CD14-positive monocyte (primary cell): ENCODE measurements at regions not wholly inside any gene's neighbourhood (a gene's known extent, or its start where the extent isn't known, plus 50 kb on each side); places are given as distances from the start of the nearest gene placed in this dataset.

Experiments
- DNase-seq, 3 donors: peaks; one replicate each; pipeline ENCODE4 v3.0.0-alpha.2; 2011 to 2022
- H2AFZ ChIP-seq: 2 replicates; pipeline ENCODE4 v1.6.0; 2012; ENCODE audit warnings: mild to moderate bottlenecking, low read depth, low read length, inconsistent platforms; ENCODE audit not compliant: insufficient read depth, poor library complexity, severe bottlenecking
- H3K27ac ChIP-seq, 2 donors: 1 replicate in 1 of 2; 2 replicates in 1 of 2; pipeline ENCODE4 v1.5.1; 2012 to 2013; ENCODE audit warnings: low read length in 2 of 2, control low read depth in 1 of 2, inconsistent platforms in 1 of 2, low read depth in 1 of 2, mild to moderate bottlenecking in 1 of 2
- H3K27me3 ChIP-seq, 2 donors: one replicate each; pipeline versions ENCODE4 v1.6.0 to v1.6.1; 2011 to 2013; ENCODE audit warnings: low read length in 2 of 2; ENCODE audit not compliant: control insufficient read depth in 2 of 2, insufficient read depth in 2 of 2
- H3K36me3 ChIP-seq, 2 donors: replicated peaks in 1 of 2; 1 replicate in 1 of 2; 2 replicates in 1 of 2; pipeline versions ENCODE4 v1.5.1 to v1.6.1; 2012 to 2013; ENCODE audit warnings: low read length in 2 of 2, control low read depth in 1 of 2, inconsistent platforms in 1 of 2, mild to moderate bottlenecking in 1 of 2; ENCODE audit not compliant: insufficient read depth in 2 of 2, control insufficient read depth in 1 of 2
- H3K4me1 ChIP-seq, 2 donors: 1 replicate in 1 of 2; 2 replicates in 1 of 2; pipeline versions ENCODE4 v1.5.1 to v1.6.1; 2012 to 2013; ENCODE audit warnings: low read length in 2 of 2, control low read depth in 1 of 2, inconsistent platforms in 1 of 2, mild to moderate bottlenecking in 1 of 2, moderate library complexity in 1 of 2; ENCODE audit not compliant: insufficient read depth in 2 of 2, control insufficient read depth in 1 of 2
- H3K4me2 ChIP-seq: replicated peaks from 2 replicates; pipeline ENCODE3; 2012; ENCODE audit warnings: low read length, moderate library complexity, mild to moderate bottlenecking; ENCODE audit not compliant: poor library complexity, severe bottlenecking; ENCODE audit errors: extremely low read depth
- H3K4me3 ChIP-seq, 3 experiments: fragments of 200-600 bp in 1 of 3; sonication (generic) in 1 of 3; replicated peaks in 1 of 3; 1 replicate in 2 of 3; 2 replicates in 1 of 3; pipeline ENCODE4 v1.5.1; 2011 to 2013; ENCODE audit warnings: low read length in 3 of 3, mild to moderate bottlenecking in 3 of 3, control low read depth in 2 of 3, low read depth in 2 of 3, inconsistent platforms in 1 of 3, moderate library complexity in 1 of 3
- H3K79me2 ChIP-seq: 2 replicates; pipeline ENCODE4 v1.6.0; 2012; ENCODE audit warnings: mild to moderate bottlenecking, control low read depth, inconsistent platforms, low read length, moderate library complexity; ENCODE audit not compliant: insufficient read depth
- H3K9ac ChIP-seq: 2 replicates; pipeline ENCODE4 v1.6.0; 2017; ENCODE audit warnings: low read length, mild to moderate bottlenecking; ENCODE audit not compliant: insufficient read depth, poor library complexity, severe bottlenecking
- H3K9me3 ChIP-seq, 2 donors: replicated peaks in 1 of 2; 1 replicate in 1 of 2; 2 replicates in 1 of 2; pipeline versions ENCODE4 v1.5.1 to v1.6.1; 2012 to 2013; ENCODE audit warnings: low read length in 2 of 2, control low read depth in 1 of 2; ENCODE audit not compliant: control insufficient read depth in 1 of 2, insufficient read depth in 1 of 2
- H4K20me1 ChIP-seq: 2 replicates; pipeline ENCODE4 v1.6.0; 2012; ENCODE audit warnings: mild to moderate bottlenecking, low read length, control low read depth, moderate library complexity; ENCODE audit not compliant: insufficient read depth
- H3K27ac Mint-ChIP-seq, 7 donors: one replicate each; pipeline ENCODE4 v1.8.0; 2020; ENCODE audit warnings: mild to moderate bottlenecking in 7 of 7, mixed read lengths in 7 of 7, moderate library complexity in 6 of 7, inconsistent platforms in 2 of 7
- H3K27me3 Mint-ChIP-seq, 3 donors: one replicate each; pipeline ENCODE4 v1.8.0; 2021 to 2022; ENCODE audit warnings: low read depth in 3 of 3, mild to moderate bottlenecking in 3 of 3, mixed read lengths in 3 of 3, moderate library complexity in 3 of 3, inconsistent platforms in 1 of 3
- H3K36me3 Mint-ChIP-seq, 2 donors: one replicate each; pipeline ENCODE4 v1.8.0; 2020; ENCODE audit warnings: mixed read lengths in 2 of 2, inconsistent platforms in 1 of 2, mild to moderate bottlenecking in 1 of 2
- H3K4me1 Mint-ChIP-seq: one replicate; pipeline ENCODE4 v1.8.0; 2020; ENCODE audit warnings: mild to moderate bottlenecking, mixed read lengths
- H3K4me3 Mint-ChIP-seq, 2 donors: one replicate each; pipeline ENCODE4 v1.8.0; 2020; ENCODE audit warnings: mild to moderate bottlenecking in 2 of 2, mixed read lengths in 2 of 2, moderate library complexity in 1 of 2
- H3K9me3 Mint-ChIP-seq, 7 donors: one replicate each; pipeline ENCODE4 v1.8.0; 2020 to 2022; ENCODE audit warnings: mixed read lengths in 7 of 7, mild to moderate bottlenecking in 6 of 7, moderate library complexity in 6 of 7, inconsistent platforms in 2 of 7
- WGBS: methylation state at CpG from one replicate; pipeline ENCODE4 v1.1.5; 2013; ENCODE audit warnings: missing lambda C conversion rate; ENCODE audit not compliant: insufficient coverage; 5-methylcytosine and 5-hydroxymethylcytosine counted together
- intact Hi-C, 2 donors: fragments of 100-400 bp; cut with micrococcal nuclease; formaldehyde crosslinking; loops; one replicate each; pipeline versions ENCODE4 v1.15.0 to v1.15.1; 2023
- TF ChIP-seq, protein P1 (sequence below): fragments of 200-600 bp; IDR thresholded peaks from one replicate; pipeline ENCODE4 v1.8.0; 2022; ENCODE audit warnings: antibody characterized with exemption, mild to moderate bottlenecking

DNA sequence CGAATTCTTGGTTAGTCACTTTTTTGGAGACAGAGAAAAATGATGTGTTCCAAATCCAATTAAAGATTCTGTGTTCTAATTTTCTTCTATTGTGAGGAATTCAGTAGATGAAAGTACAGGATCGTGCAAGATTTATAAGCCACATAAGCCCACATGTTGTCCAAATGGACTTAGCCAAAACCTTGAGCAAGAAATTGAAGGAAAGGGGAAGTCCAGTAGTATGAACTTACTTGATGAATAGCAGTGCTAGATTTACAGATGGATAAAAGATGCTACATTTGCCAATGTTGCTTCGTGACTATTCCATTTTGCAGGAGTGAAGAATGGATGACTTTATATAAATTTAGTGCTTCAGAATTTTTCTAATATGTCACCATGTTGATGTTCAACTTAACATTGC lies 120.0 kb upstream of the ATP11B start:
- Histone ChIP-seq H3K9ac (no peak overlapping the region), H3K79me2 (no peaks in the 10 kb centered on the region), H3K27me3 (peaks cover 4 to 15% of the 10 kb centered on the region in 2 donors), H4K20me1 (no peaks in the 10 kb centered on the region), H3K4me1 (no peaks in the 10 kb centered on the region), H2AFZ (no peak overlapping the region), H3K4me3 (no peak overlapping the region), H3K4me2 (no peak overlapping the region), H3K27ac (no peak overlapping the region), H3K36me3 (no peaks in the 10 kb centered on the region), H3K9me3 (no peaks in the 10 kb centered on the region)
- Mint-ChIP-seq H3K9me3 (peaks cover 0 to 1% (median 0%) of the 10 kb centered on the region in 7 donors), H3K27me3 (peaks cover 8 to 16% (median 11%) of the 10 kb centered on the region in 3 donors), H3K36me3 (no peaks in the 10 kb centered on the region), H3K4me1 (no peaks in the 10 kb centered on the region), H3K27ac (no peak overlapping the region), H3K4me3 (no peak overlapping the region)
- intact Hi-C loops: no loop called here
- TF ChIP-seq, protein P1, sequence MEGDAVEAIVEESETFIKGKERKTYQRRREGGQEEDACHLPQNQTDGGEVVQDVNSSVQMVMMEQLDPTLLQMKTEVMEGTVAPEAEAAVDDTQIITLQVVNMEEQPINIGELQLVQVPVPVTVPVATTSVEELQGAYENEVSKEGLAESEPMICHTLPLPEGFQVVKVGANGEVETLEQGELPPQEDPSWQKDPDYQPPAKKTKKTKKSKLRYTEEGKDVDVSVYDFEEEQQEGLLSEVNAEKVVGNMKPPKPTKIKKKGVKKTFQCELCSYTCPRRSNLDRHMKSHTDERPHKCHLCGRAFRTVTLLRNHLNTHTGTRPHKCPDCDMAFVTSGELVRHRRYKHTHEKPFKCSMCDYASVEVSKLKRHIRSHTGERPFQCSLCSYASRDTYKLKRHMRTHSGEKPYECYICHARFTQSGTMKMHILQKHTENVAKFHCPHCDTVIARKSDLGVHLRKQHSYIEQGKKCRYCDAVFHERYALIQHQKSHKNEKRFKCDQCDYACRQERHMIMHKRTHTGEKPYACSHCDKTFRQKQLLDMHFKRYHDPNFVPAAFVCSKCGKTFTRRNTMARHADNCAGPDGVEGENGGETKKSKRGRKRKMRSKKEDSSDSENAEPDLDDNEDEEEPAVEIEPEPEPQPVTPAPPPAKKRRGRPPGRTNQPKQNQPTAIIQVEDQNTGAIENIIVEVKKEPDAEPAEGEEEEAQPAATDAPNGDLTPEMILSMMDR: no peak
- DNase-seq: no peak
- 100% methylated on average over 2 of the region's 3 CpGs for WGBS

DNA sequence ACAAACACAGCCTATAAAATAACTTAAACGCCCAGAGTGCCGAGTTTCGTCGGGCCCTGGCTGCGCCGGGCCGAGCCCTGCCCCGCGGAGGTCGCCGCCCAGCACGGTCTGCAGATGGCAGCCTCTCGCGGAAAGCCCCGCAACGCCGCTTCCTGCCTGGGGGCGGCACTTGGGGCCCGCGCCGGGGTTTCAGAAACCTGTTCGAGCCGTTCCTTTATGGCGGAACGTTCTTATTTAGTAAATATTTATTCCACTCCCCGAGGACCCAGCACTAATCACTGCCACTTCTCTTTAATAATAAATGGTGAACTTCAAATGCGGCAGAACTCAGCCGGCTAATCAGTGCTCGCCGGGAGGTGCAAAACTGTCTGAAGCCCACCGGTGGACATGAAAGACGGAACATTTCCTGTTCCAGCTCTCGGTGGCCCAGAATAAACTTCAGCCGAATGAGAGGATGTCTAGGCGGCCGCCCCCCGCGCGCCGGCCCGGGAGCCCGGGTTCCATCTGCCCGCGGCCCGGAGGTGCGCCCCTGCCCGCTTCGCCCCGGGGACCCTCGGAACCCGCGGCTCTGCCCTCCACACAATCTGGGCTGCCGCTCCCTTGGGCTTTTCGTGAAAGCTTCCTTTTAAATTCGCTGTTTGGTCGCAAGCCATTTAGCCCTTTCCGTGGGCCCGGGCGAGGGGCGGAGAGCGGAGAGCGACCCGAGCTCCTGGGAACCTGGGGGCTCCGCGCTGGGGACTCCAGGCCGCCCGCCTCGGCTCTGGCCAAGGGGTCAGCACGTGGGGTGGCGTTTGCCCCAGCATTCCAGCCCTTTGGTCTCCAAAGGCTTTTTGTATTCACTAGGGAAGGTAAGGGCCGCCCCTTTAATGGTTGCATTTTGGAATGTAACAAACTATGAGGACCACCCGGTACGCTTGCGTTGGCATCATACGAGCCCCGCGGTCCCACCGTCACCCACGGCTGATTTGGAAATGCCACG lies 110.8 kb upstream of the ATP11B start:
- peaks cover 61 to 74% of the 10 kb centered on the region in 2 donors for H3K27me3 ChIP-seq
- no peaks in the 10 kb centered on the region for H3K9me3 ChIP-seq
- Mint-ChIP-seq H3K27me3 (peaks cover 64 to 73% (median 67%) of the 10 kb centered on the region in 3 donors), H3K27ac (no peak overlapping the region), H3K4me3 (peak overlapping the region; percentile 72 to 87), H3K36me3 (no peaks in the 10 kb centered on the region), H3K4me1 (peaks cover 16% of the 10 kb centered on the region), H3K9me3 (peaks cover 0 to 4% (median 0%) of the 10 kb centered on the region in 7 donors)
- no peak overlapping the region for H3K9ac ChIP-seq
- peak overlapping the region; percentile 68 for H3K4me2 ChIP-seq
- peaks cover 8 to 16% of the 10 kb centered on the region in 2 donors for H3K4me1 ChIP-seq
- peak overlapping the region; percentile 60 for H2AFZ ChIP-seq
- no peaks in the 10 kb centered on the region for H3K79me2 ChIP-seq
- no peaks in the 10 kb centered on the region for H4K20me1 ChIP-seq
- H3K36me3 ChIP-seq: no peaks in the 10 kb centered on the region
- peak overlapping the region in 1 of 3 experiments; percentile 60 for H3K4me3 ChIP-seq
- 1% methylated on average over 70 of the region's 80 CpGs for WGBS
- peak in 1 of 3 donors; percentile 12 for DNase-seq
- TF ChIP-seq, protein P1: peak; percentile 9
- H3K27ac ChIP-seq: no peak overlapping the region
- intact Hi-C loops: loop anchor here (5.0 kb wide), 2 partner anchors 970 to 975 kb away; partner anchors contain the start of gene SOX2 (in 1 of the 2)
